Stimulated activated naive CD8-positive, alpha-beta T cell treated with anti-CD3 and anti-CD28 coated beads, Interleukin-15, amount 100 ng/mL, for 72 hours (primary cell): ENCODE measurements at regions not wholly inside any gene's neighbourhood (a gene's known extent, or its start where the extent isn't known, plus 50 kb on each side); places are given as distances from the start of the nearest gene placed in this dataset.
"Not testable (repeated sequence)": the region's sequence is repeated elsewhere in the genome, so short reads cannot be mapped to it uniquely, and the experiment has no call there.

Experiments used
- ATAC-seq: fragments of 150-1000 bp; cut with Tn5 transposase; 2 replicates; pipeline ENCODE4 v1.10.0; 2021; ENCODE audit warnings: mild to moderate bottlenecking, moderate library complexity
- DNase-seq, 2 donors: peaks; one replicate each; pipeline ENCODE4 v3.0.0; 2021 to 2022
- H3K27ac Mint-ChIP-seq, 2 donors: one replicate each; pipeline ENCODE4 v1.8.0; 2022; ENCODE audit warnings: mild to moderate bottlenecking in 2 of 2, mixed read lengths in 2 of 2, moderate library complexity in 2 of 2
- H3K27me3 Mint-ChIP-seq: one replicate; pipeline ENCODE4 v1.8.0; 2022; ENCODE audit warnings: mixed read lengths
- H3K4me1 Mint-ChIP-seq: one replicate; pipeline ENCODE4 v1.8.0; 2022; ENCODE audit warnings: mild to moderate bottlenecking, mixed read lengths
- H3K4me3 Mint-ChIP-seq, 2 donors: one replicate each; pipeline ENCODE4 v1.8.0; 2022; ENCODE audit warnings: mild to moderate bottlenecking in 2 of 2, mixed read lengths in 2 of 2, moderate library complexity in 1 of 2
- H3K9me3 Mint-ChIP-seq, 2 donors: one replicate each; pipeline ENCODE4 v1.8.0; 2022; ENCODE audit warnings: mixed read lengths in 2 of 2

DNA sequence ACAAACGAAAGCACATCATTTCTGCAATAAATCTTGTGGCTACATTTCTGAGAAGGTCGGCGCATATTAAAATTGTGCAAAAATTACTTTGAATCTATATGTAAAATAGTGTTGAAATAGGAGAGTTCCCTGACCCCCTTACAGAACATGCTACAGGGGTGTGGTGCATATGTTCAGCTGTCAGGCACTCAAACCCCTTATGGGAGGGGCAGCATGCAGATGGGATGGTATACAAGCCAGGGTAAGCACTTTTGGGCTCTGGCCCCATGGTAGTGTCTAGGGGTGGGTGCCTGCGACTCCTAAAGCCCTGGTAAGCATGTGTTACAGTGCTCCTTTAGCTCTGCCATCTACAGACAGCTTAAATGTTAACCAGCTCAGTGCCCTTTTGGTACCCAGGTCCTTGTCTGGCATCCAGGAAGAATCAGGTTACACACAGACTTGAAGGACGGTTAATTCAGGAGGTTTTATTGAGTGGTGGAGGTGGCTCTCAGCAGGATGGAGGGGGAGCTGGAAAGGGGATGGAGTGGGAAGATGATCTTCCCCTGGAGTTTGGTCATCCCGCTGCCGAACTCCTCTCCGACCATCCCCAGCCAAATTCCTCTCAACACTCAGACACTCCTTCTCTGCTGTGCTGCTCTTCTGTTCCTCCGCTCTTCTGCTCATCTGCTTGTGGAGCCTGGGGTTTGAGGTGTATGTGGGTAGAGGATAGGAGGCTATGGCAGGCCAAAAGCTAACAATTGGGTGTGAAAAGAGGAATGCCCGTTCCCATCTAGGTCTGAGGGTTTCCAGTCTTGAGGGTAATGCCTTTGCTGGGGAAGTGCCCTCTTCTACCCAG is 84.6 kb upstream of the RASEF start:
- no peaks in the 10 kb centered on the region for H3K4me1 Mint-ChIP-seq
- ATAC-seq (no peak), DNase-seq (no peak)
- H3K27me3 Mint-ChIP-seq = no peaks in the 10 kb centered on the region
- no peak overlapping the region for H3K27ac Mint-ChIP-seq
- H3K9me3 Mint-ChIP-seq = peaks cover 0 to 9% of the 10 kb centered on the region in 2 donors
- no peak overlapping the region for H3K4me3 Mint-ChIP-seq

DNA sequence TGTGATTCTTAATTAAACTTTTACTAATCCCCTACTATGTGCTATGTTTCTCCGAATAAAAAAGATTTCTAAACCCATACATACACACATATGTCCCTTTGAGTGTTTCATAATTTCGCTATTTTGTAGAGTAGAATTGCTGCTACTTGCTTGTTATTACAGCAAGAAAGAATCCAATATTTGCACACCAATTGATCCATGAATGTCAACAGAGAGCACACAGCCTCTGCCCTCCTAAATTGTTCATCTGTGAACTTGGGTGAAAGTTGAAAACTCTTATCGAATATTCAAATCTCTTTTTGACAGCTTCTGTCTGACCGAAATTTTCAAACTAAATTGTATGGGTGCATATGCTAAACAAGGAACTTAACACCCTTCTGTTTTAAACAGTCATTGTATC is 83.4 kb upstream of the RASEF start:
- Mint-ChIP-seq H3K9me3 (peaks cover 0 to 11% of the 10 kb centered on the region in 2 donors), H3K27me3 (peaks cover 2% of the 10 kb centered on the region), H3K27ac (no peak overlapping the region), H3K4me3 (no peak overlapping the region), H3K4me1 (no peaks in the 10 kb centered on the region)
- no peak for DNase-seq
- ATAC-seq = no peak

GRCh38 chr9:83144492-83144891 is 81.5 kb upstream of the RASEF start:
- no peak for DNase-seq
- Mint-ChIP-seq H3K9me3 (peaks cover 0 to 12% of the 10 kb centered on the region in 2 donors), H3K27ac (no peak overlapping the region), H3K4me3 (no peak overlapping the region), H3K4me1 (no peaks in the 10 kb centered on the region), H3K27me3 (peaks cover 9% of the 10 kb centered on the region)
- ATAC-seq = no peak

- ATAC-seq (no peak), DNase-seq (no peak)
- Mint-ChIP-seq H3K9me3 (peaks cover 0 to 5% of the 10 kb centered on the region in 2 donors), H3K4me3 (no peak overlapping the region), H3K27ac (no peak overlapping the region), H3K4me1 (no peaks in the 10 kb centered on the region), H3K27me3 (peaks cover 9% of the 10 kb centered on the region)
Observed at GRCh38 chr9:83142389-83142788, 79.4 kb upstream of the RASEF start.

DNA sequence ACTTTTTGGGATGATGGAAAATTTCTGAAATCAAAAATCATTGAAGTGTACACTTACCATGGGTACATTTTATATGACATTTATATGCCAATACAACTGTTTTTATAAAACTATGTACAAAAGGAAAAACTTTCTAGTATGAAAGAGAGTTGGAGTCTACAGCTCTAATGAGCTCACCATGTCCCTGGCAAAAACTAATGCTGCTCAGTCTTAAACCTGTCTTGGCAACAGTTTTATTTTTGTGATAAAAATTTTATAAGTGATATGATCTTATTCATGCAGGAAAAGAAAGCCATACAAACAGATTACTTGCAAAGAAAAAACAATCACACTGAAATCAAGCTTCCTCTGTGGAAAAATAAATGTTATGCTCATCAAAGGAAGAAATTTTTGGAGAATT is 78.9 kb upstream of the RASEF start:
- no peak overlapping the region for H3K4me3 Mint-ChIP-seq
- no peak for ATAC-seq
- no peaks in the 10 kb centered on the region for H3K4me1 Mint-ChIP-seq
- H3K9me3 Mint-ChIP-seq = peaks cover 0 to 5% of the 10 kb centered on the region in 2 donors
- H3K27ac Mint-ChIP-seq = no peak overlapping the region
- no peak for DNase-seq
- H3K27me3 Mint-ChIP-seq = peaks cover 9% of the 10 kb centered on the region

- Mint-ChIP-seq H3K4me1 (no peaks in the 10 kb centered on the region), H3K9me3 (peaks cover 0 to 5% of the 10 kb centered on the region in 2 donors), H3K27me3 (peaks cover 9% of the 10 kb centered on the region), H3K4me3 (no peak overlapping the region), H3K27ac (no peak overlapping the region)
- ATAC-seq = no peak
- DNase-seq = no peak
Observed at GRCh38 chr9:83140061-83140460, 77.1 kb upstream of the RASEF start.

DNA sequence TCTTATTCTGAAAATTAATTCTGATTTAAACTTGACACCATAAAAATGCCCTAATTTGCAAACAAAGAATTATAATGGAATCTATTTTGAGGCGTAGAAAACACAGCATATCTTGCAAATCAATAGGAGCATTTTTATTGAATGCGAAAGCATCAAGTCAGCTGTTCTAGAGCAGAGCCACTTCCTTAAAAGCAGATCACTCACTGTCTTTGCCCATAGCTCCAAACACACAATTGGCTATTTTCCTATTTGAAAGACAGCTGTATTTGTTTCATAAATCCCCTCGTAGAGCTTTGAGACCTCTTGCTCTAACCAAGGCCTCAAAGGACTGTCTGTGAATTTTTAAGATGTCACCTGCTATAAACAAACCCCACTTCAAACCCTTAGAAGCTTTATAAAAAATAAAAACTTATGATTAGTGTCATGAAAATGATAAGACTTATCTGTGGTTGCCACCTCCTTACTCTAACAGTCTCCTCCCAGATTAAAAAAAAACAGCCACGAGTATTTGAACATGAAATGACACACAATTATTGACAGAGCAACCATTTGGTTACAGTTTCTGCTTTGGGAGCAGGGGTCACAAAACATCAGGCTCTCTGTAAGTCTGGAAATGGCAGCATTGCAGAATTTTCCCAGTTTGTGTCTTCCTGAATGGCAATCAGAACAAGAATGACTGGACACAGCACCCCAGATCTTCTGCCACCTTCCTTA is 75.6 kb upstream of the RASEF start:
- ATAC-seq = no peak
- no peaks in the 10 kb centered on the region for H3K4me1 Mint-ChIP-seq
- H3K4me3 Mint-ChIP-seq = no peak overlapping the region
- H3K9me3 Mint-ChIP-seq = peaks cover 0 to 5% of the 10 kb centered on the region in 2 donors
- peaks cover 9% of the 10 kb centered on the region for H3K27me3 Mint-ChIP-seq
- no peak for DNase-seq
- no peak overlapping the region for H3K27ac Mint-ChIP-seq

- Mint-ChIP-seq H3K9me3 (no peaks in the 10 kb centered on the region), H3K4me3 (no peak overlapping the region), H3K4me1 (no peaks in the 10 kb centered on the region), H3K27ac (no peak overlapping the region), H3K27me3 (no peaks in the 10 kb centered on the region)
- no peak for ATAC-seq
- DNase-seq = no peak
Observed at GRCh38 chr9:83133316-83133715, 70.4 kb upstream of the RASEF start.

- H3K4me1 Mint-ChIP-seq = no peaks in the 10 kb centered on the region
- H3K27me3 Mint-ChIP-seq = no peaks in the 10 kb centered on the region
- ATAC-seq (no peak), DNase-seq (no peak)
- no peaks in the 10 kb centered on the region for H3K9me3 Mint-ChIP-seq
- no peak overlapping the region for H3K4me3 Mint-ChIP-seq
- H3K27ac Mint-ChIP-seq = no peak overlapping the region
Observed at GRCh38 chr9:83132768-83133167, 69.8 kb upstream of the RASEF start.

GRCh38 chr9:83130541-83130940 is 67.6 kb upstream of the RASEF start:
- no peaks in the 10 kb centered on the region for H3K9me3 Mint-ChIP-seq
- no peak overlapping the region for H3K4me3 Mint-ChIP-seq
- H3K4me1 Mint-ChIP-seq = no peaks in the 10 kb centered on the region
- ATAC-seq (no peak), DNase-seq (no peak)
- H3K27ac Mint-ChIP-seq = no peak overlapping the region
- no peaks in the 10 kb centered on the region for H3K27me3 Mint-ChIP-seq

- peaks cover 0 to 9% of the 10 kb centered on the region in 2 donors for H3K9me3 Mint-ChIP-seq
- ATAC-seq (no peak), DNase-seq (no peak)
- H3K4me1 Mint-ChIP-seq = no peaks in the 10 kb centered on the region
- H3K27me3 Mint-ChIP-seq = no peaks in the 10 kb centered on the region
- H3K4me3 Mint-ChIP-seq = no peak overlapping the region
- H3K27ac Mint-ChIP-seq = no peak overlapping the region
Observed at GRCh38 chr9:83125671-83126070, 62.7 kb upstream of the RASEF start.

GRCh38 chr9:83119873-83120272 is 56.9 kb upstream of the RASEF start:
- no peak for DNase-seq
- no peak overlapping the region for H3K27ac Mint-ChIP-seq
- peaks cover 5 to 11% of the 10 kb centered on the region in 2 donors for H3K9me3 Mint-ChIP-seq
- H3K4me3 Mint-ChIP-seq = no peak overlapping the region
- ATAC-seq = no peak
- H3K27me3 Mint-ChIP-seq = no peaks in the 10 kb centered on the region
- no peaks in the 10 kb centered on the region for H3K4me1 Mint-ChIP-seq

DNA sequence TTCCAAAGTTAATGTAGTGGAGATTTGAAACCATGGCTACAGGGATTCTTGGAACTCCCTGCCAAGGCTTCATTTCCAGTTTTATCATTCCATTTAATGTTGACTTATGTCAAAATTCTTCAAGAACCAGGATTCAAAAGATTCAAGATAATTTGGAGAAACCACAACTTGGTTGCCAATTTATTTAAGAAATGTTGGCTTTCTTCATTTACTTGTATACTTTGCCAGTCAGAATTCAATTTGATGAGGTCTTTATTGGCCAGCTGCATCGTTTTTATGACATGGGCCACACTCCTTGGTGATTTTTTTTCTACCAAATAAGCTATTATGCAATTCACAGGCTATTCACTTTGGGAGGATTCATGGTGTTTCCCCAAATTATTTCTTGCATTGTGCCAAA is 53.1 kb upstream of the RASEF start:
- ATAC-seq = no peak
- peaks cover 12 to 19% of the 10 kb centered on the region in 2 donors for H3K9me3 Mint-ChIP-seq
- no peaks in the 10 kb centered on the region for H3K4me1 Mint-ChIP-seq
- DNase-seq = no peak
- no peak overlapping the region for H3K4me3 Mint-ChIP-seq
- H3K27ac Mint-ChIP-seq = no peak overlapping the region
- no peaks in the 10 kb centered on the region for H3K27me3 Mint-ChIP-seq

- DNase-seq, H3K4me3 Mint-ChIP-seq, H3K27me3 Mint-ChIP-seq, H3K27ac Mint-ChIP-seq, ATAC-seq, H3K4me1 Mint-ChIP-seq: not testable (repeated sequence)
- H3K9me3 Mint-ChIP-seq = peaks cover 15 to 19% of the 10 kb centered on the region in 2 donors
Observed at GRCh38 chr9:83113445-83113844, 50.5 kb upstream of the RASEF start.
